Mucosa of gallbladder (tissue), 1 donor: ENCODE measurements at regions not wholly inside any gene's neighbourhood (a gene's known extent, or its start where the extent isn't known, plus 50 kb on each side); places are given as distances from the start of the nearest gene placed in this dataset.
A peak's percentile ranks its signal among the peaks of the same experiment; 100 is the strongest.

ENCODE experiments used
- DNase-seq: peaks from one replicate; pipeline ENCODE4 v3.0.0-alpha.2; 2020; ENCODE audit warnings: low spot score
- donor health status: DM: no; HTN: no; CAD: no.

- no peak for DNase-seq
These were observed 235.1 kb upstream of the RBFOX1 start for GRCh38 chr16:7097518-7097917.

- no peak for DNase-seq
These were observed 239.1 kb upstream of the RBFOX1 start for GRCh38 chr16:7093511-7093910.

- no peak for DNase-seq
These were observed 242.0 kb upstream of the RBFOX1 start for GRCh38 chr16:7090628-7091115.

DNA sequence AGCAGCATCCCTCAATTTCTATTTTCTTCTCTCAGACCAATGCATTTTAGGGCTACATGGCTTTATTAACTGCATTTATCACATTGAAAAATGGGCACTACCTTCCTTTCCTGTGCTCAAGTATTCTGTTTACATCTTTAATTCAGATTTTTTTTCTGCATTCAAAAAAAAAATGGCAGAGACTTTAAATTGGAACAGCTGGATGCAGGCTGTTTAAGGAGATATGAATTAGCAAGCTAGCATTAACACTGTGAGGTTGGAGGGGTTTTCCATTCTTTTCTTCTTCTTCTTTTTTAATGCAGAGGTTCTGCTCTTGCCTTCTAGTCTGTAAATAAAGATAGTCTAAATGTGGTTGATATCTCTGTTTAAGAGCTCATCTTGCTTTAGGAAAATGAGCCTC lies 242.9 kb upstream of the RBFOX1 start:
- no peak for DNase-seq

DNA sequence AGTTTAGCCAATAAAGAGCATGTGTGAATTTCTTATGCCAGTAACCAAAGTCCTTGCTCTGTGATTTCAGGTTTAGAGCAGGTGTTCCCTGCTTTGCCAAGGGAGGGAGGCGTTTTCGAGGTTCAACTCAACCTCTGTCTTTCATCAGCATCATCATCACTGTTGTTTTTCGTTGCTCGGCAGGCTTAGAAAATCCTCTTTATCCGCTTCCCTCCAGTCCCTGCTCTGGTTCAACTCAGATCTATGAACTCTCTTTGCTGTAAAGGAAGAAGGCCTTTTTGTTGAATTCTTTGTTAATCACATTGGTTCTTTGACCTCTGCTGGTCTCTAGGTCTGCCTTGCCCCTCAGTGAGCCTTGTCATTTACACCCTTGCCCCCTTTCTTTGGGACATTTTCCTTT lies 243.9 kb upstream of the RBFOX1 start:
- no peak for DNase-seq

GRCh38 chr16:7086822-7087616 lies 245.6 kb upstream of the RBFOX1 start:
- DNase-seq, result no peak

DNA sequence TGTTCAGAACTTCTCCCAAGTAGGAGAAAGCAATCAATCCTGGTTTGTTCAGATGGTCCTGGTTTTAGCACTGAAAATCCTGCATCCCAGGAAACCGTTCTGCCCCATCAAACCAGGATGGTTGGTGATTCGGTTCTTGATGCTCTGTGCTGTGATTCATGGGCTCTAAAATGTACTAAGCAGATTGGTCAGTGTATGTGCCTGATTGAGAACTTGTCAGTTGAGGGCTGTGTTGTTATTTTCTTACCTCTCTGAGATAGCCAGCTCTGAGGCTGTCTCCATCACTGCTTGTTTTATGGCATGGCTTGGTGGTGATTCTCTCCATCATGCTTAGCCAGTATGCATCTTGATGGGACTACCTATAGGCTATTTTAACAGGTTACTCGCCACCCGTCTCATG lies 246.9 kb upstream of the RBFOX1 start:
- no peak for DNase-seq

DNA sequence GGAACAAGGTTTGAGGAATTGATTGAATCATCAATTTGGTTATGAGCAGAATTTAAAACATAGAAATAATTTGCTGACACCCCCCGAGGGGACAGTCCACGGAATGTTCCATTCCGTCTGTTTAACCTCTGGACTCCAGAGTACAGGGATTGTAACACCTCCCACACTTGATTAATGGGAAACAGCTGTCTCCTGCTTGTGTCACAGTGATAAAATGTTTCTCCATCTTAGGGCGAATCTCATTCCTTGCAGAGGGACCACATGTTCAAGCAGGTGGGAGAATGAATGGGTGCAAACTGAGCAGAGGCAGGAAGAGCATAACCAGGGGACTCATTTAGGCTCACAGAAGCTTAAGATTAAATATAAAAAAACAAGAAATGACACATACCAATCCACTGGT lies 249.5 kb upstream of the RBFOX1 start:
- no peak for DNase-seq

- DNase-seq, result no peak
These were observed 255.0 kb upstream of the RBFOX1 start for GRCh38 chr16:7077636-7078035.

DNA sequence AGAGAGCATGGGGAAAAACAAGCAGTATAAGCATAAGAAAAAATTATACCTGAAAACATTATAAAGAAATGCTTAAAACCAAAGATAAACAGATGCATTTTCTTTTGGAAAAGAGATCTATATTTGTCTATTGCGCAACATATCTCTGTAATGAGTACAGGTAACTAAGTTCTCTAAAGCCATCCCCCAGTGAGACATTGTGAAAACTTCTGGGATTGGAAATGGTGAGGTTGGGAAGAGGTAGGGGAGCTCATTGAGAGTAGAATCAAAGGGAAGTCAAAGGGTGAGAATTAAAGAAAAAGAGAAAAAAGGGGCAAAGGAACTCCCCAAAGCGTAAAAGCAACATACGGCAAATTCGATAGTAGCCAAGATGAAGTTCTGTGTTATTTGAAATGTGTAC lies 257.9 kb upstream of the RBFOX1 start:
- DNase-seq, result no peak

DNA sequence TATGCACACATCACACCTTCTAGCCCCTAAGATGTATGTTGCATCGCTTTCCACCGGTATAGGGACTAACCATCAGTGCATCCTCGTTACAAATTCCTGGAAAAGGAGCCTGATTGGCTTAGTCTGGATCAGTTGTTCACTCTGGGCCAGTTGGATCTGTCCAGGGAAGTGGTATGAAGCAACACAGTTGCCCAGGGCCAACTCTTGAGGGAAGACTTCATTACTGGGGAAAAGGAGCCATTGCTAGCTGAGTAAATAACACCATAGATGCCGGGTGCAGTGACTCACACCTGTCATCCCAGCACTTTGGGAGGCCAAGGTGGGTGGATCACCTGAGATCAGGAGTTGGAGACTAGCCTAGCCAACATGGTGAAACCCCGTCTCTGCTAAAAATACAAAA lies 275.2 kb upstream of the RBFOX1 start:
- no peak for DNase-seq

GRCh38 chr16:7055443-7055842 lies 277.2 kb upstream of the RBFOX1 start:
- no peak for DNase-seq

- no peak for DNase-seq
These were observed 280.9 kb upstream of the RBFOX1 start for GRCh38 chr16:7051591-7052349.

GRCh38 chr16:7044331-7044730 lies 288.3 kb upstream of the RBFOX1 start:
- DNase-seq, result no peak

DNA sequence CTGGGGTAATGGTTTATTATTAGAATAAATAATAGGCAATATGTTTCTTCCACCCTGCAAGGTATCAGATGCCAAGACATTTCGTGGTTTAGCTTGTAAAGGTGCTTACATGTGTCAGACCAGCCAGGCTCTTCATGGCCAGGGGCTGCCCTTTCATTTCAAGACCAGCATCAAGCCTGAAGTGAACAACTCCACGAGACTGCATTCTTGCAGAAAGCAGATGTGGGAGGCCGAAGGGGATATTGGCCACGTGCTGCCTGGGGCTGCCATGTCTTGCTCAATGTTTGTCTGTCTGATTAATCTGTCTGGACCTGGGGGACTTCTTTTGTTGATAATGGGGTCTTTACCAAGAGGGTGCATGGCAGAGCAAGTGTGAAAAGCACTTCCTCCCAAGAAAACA lies 294.2 kb upstream of the RBFOX1 start:
- no peak for DNase-seq

- DNase-seq, result no peak
These were observed 295.1 kb upstream of the RBFOX1 start for GRCh38 chr16:7037495-7037894.

DNA sequence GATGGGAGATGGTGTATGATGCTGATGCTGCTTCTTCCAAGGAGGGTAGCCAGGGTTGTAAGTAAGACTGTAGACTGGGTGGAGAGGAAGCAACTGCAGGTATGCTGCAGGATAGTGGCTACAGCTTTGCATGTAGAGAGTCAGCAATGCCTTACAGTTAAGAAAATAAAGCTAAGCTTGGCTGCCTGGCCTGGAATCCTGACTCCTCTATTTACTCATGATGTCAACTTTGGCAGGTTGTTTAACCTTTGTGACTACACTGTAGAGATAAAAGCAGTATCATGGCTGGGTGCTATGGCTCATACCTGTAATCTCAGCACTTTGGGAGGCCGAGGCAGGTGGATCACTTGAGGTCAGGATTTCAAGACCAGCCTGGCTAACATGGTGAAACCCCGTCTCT lies 301.6 kb upstream of the RBFOX1 start:
- no peak for DNase-seq

DNA sequence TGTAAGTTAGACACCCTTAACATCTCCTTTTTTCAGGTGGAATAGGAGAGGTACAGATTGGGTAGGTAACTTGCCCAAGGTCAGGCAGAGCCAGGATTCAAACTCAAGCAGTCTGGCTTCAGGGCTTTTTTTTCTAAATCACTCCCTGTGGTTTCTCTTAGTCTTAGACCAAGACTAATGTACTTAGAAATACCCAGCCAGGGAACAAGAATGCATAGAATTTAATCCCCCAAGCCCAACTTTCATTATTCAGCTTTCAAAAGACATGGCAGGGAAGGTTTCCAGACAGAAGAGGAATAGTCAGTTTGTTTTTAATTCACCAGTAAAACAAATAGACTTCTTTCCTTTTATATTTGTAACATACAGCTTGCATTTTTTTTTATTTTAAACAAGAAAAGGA lies 305.2 kb upstream of the RBFOX1 start:
- DNase-seq, result no peak

GRCh38 chr16:7026639-7027038 lies 306.0 kb upstream of the RBFOX1 start:
- no peak for DNase-seq

DNA sequence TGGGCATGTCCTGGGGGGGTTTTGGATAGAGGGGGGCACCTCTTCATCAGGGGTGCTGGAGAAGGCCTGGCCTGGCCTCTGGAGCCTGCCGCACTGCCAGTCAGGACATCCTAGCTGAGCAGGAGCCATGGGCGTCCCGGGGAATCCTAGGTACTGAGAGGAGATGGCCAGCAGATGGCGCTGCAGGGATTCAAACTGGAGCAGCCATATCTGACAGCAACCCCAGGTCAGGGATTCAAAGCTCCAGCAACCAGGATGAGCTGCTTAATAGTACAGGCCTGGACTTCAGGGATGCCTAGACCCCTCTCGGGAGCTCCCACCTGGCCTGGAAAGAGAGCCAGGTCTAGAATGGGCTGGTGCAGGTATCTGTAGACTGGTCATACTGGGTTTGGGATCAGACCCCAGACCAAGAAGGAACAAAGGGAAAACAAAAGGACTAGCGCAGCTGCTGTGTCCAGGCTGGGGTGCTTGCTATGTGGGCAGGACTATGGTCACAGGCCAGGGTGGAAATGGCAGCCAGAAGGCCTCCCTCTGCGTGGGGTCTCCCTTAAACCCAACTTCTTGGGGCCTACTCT lies 306.9 kb upstream of the RBFOX1 start:
- peak; percentile 48 for DNase-seq

- no peak for DNase-seq
These were observed 310.9 kb upstream of the RBFOX1 start for GRCh38 chr16:7021653-7022275.

DNA sequence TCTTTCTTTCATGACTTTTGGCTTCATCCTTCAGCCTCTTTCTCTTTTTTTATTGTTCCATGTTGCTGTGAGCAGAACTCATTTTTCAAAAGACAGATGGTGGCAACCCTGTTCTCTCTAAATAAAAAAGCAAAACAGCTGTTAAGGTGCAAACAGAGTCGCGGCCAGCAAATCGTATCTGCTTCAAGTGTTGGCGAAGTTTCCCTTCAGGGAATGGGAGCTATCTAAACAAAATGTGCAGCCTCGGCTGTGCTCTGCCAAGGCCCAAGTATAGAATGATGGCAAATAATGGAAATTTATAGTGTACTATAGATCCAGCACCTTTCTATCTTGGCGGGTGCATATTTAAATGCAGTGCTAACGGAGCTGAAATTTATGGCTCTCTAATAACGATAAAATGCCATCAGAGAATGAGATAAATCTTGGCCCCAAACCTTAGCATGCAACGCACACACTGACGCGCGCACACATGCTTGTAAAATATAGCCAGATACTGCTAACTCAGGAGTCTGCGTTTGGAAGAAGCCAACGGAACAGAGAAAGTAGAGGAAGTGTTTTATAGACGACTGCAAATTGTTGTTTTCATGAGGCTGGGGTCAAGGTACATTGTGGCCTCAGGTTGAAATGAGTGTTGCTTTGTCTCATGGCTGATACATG lies 315.5 kb upstream of the RBFOX1 start:
- DNase-seq, result no peak
